ENCODE measurements at regions not wholly inside any gene's neighbourhood (a gene's known extent, or its start where the extent isn't known, plus 50 kb on each side); places are given as distances from the start of the nearest gene placed in this dataset.

- Histone ChIP-seq H3K4me1 (peaks cover 0 to 13% (median 6%) of the 10 kb centered on the region in 4 donors), H3K36me3 (no peaks in the 10 kb centered on the region), H3K9me3 (no peaks in the 10 kb centered on the region), H3K27me3 (no peaks in the 10 kb centered on the region), H3K4me3 (no peak overlapping the region), H3K27ac (no peak overlapping the region)
- intact Hi-C loops (cut with DNase I; ENCODE audit: low total_unique reads), result no loop called here
- no peak for TF ChIP-seq CTCF (IDR thresholded peaks at IDR 0.05)
- DNase-seq, result no peak
These were observed 102.0 kb upstream of the IGF1R start for GRCh38 chr15:98546329-98546728.

- intact Hi-C loops (cut with DNase I; ENCODE audit: low total_unique reads), result no loop called here
- Histone ChIP-seq H3K4me3 (peak overlapping the region; percentile 59), H3K36me3 (no peaks in the 10 kb centered on the region), H3K4me1 (peaks cover 0 to 13% (median 6%) of the 10 kb centered on the region in 4 donors), H3K9me3 (no peaks in the 10 kb centered on the region), H3K27ac (peak overlapping the region; percentile 88), H3K27me3 (no peaks in the 10 kb centered on the region)
- DNase-seq, result no peak
- no peak for TF ChIP-seq CTCF (IDR thresholded peaks at IDR 0.05)
These were observed 101.1 kb upstream of the IGF1R start for GRCh38 chr15:98547275-98547674.

- no peak for TF ChIP-seq CTCF (IDR thresholded peaks at IDR 0.05)
- peak; percentile 53 to 84 for DNase-seq
- Histone ChIP-seq H3K27ac (peak overlapping the region; percentile 88), H3K4me3 (peak overlapping the region; percentile 59), H3K9me3 (no peaks in the 10 kb centered on the region), H3K27me3 (no peaks in the 10 kb centered on the region), H3K36me3 (no peaks in the 10 kb centered on the region), H3K4me1 (peaks cover 0 to 13% (median 6%) of the 10 kb centered on the region in 4 donors)
- intact Hi-C loops (cut with DNase I; ENCODE audit: low total_unique reads), result no loop called here
These were observed 100.6 kb upstream of the IGF1R start for GRCh38 chr15:98547741-98548138.

GRCh38 chr15:98548139-98548971 lies 100.0 kb upstream of the IGF1R start:
- intact Hi-C loops (cut with DNase I; ENCODE audit: low total_unique reads), result no loop called here
- no peaks in the 10 kb centered on the region for H3K9me3 ChIP-seq
- H3K4me1 ChIP-seq, result peaks cover 0 to 13% (median 6%) of the 10 kb centered on the region in 4 donors
- peak; percentile 84 to 91 for DNase-seq
- H3K27me3 ChIP-seq, result no peaks in the 10 kb centered on the region
- peak overlapping the region; percentile 59 for H3K4me3 ChIP-seq
- H3K27ac ChIP-seq, result peak overlapping the region; percentile 88
- H3K36me3 ChIP-seq, result no peaks in the 10 kb centered on the region
- TF ChIP-seq CTCF (IDR thresholded peaks at IDR 0.05), result peak; percentile 26 to 33

- intact Hi-C loops (cut with DNase I; ENCODE audit: low total_unique reads), result no loop called here
- peak overlapping the region; percentile 59 for H3K4me3 ChIP-seq
These were observed 99.3 kb upstream of the IGF1R start for GRCh38 chr15:98549003-98549402.

More at GRCh38 chr15:98549003-98549402, 99.3 kb upstream of the IGF1R start:
- DNase-seq, result no peak
- TF ChIP-seq CTCF (IDR thresholded peaks at IDR 0.05), result no peak
- Histone ChIP-seq H3K27me3 (no peaks in the 10 kb centered on the region), H3K4me1 (peaks cover 0 to 13% (median 6%) of the 10 kb centered on the region in 4 donors), H3K9me3 (no peaks in the 10 kb centered on the region), H3K27ac (peak overlapping the region; percentile 88), H3K36me3 (no peaks in the 10 kb centered on the region)
